HG02678 (cell line): ENCODE measurements at regions not wholly inside any gene's neighbourhood (a gene's known extent, or its start where the extent isn't known, plus 50 kb on each side); places are given as distances from the start of the nearest gene placed in this dataset.

ENCODE experiments used
- ATAC-seq: cut with Tn5 transposase; IDR thresholded peaks from one replicate; pipeline ENCODE4 v1.9.1; 2021; ENCODE audit warnings: mild to moderate bottlenecking, moderate library complexity; ENCODE audit not compliant: unreplicated experiment

DNA sequence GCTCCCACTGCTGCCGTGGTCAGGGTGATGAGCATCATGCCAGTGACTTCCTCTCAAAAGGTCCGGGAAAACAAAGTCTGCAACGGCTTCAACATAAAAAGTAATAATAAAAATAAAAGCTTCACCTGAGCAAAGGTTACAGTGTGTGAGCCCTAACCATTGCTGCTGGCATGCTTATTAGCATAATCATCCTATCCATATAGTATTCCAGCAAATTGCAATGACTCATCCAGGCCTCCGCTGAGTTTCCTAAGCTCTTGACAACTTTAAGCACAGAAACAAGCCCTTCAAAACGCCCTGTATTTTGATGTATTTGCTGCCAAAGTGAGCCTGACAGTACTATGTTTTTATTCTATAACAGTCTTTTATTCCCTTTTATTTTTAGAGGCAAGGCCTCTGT lies 100.5 kb downstream of the AASDH start:
- ATAC-seq = no peak

DNA sequence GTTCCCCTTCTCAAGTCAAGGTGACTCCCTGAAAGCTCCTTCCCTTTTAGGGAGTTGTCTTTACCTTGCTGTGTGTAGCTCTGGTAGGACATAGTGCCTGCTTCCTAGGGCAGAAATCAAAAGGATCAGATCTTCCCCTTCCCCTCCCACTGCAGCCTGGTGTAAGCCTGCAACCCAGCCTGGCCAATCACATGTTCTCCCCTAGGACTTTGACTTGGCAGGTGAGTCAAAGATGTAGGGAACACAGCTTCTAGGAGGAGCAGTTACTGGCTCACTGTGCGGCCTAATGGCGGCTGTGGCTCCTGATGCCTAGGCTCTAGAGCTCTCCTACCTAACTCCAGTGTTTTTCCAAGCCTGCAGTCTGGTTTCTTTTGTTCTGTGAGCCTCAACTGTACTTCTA lies 103.9 kb downstream of the AASDH start:
- no peak for ATAC-seq

DNA sequence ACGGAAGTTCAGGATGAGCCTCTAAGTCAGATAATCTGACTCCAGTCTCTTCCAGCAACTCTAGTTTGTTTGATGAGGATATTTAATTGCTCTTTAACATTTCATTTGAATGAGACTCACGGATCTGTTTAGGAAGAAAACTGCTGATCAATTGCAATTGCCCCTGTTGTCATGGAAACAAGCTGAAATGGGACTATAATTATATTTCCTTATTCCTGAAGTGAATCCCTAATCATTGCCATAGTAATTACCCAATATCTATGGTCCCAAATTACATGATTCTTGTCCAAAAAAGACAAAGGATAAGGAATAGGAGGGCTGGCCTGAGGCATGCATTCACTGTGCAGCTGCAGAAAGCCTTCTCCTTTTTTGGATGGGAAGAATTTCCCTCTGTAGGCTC lies 105.3 kb downstream of the AASDH start:
- ATAC-seq = no peak

DNA sequence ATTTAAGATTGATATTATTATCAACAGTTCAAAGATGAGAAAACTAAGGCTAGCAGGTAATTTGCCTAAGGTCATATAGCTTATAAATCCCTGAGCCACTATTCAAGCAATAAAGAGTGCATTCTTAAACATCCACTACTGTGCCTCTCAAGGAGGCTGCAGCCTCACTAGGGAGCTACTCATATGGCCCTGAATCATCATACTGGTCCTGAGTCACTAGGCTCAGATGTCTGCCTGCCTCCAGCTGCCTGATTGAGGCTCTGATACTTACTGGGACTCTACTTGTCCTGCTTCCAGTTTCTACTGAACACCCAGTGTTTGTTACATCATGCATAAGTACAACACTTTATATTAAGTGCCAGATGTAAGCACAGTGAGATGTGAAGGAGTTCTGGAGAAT lies 110.7 kb downstream of the AASDH start:
- no peak for ATAC-seq

DNA sequence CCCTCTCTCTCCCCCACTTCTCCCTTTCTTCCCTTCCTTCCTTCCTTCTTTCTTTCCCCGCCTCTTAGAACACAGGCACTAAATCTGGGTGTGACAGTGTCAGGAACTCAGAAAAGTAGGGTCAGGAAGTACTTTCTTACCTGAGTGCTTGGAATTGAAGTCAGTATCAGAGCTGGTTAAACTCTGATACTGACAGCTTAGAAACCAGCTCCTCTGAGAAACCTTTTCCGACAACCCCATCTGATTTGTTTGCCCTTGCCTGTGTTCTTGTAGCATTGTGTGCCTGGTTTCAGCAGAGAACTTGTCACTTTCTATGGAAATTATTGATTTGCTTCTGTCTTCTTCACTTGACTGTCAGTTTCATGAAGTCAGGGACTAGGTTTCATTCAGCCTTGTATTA lies 113.9 kb downstream of the AASDH start:
- ATAC-seq = no peak

DNA sequence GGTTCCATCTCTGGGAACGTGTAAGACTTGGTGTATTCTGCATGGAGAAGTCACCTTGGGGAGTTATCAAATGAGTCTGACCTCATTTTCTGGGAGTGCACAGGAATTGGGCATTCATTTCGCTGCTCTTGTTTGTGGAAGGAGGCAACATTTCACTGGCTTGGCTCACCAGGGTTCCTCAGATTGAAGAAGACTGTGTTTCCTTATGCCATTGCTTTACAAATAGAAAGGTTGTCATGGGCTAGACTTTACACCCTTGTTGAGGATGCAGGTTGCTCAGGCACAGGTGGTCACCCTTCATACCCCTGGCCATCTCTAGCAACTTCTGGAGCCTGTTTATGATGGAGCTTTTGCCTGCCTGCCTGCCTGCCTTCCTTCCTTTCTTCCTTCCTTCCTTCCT lies 114.4 kb downstream of the AASDH start:
- ATAC-seq = no peak

DNA sequence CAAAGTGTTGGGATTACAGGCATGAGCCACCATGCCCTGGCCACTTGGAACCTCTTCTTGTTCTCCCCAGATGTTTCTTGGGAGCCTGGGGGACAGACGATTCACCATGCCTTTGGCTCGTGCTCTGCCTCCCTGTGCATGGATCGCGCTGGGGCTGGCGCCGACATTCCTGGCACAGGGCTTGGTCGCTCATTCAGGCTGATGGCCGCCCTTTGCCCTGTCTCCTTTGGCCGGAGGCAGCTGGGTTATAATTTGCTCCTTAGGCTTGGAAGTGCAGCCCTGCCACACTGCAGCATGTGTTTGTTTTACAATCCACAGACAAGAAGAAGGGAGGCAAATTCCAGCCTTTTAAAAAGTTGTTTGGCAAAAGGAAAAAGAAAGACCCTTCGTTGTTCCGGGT lies 115.3 kb downstream of the AASDH start:
- no peak for ATAC-seq

DNA sequence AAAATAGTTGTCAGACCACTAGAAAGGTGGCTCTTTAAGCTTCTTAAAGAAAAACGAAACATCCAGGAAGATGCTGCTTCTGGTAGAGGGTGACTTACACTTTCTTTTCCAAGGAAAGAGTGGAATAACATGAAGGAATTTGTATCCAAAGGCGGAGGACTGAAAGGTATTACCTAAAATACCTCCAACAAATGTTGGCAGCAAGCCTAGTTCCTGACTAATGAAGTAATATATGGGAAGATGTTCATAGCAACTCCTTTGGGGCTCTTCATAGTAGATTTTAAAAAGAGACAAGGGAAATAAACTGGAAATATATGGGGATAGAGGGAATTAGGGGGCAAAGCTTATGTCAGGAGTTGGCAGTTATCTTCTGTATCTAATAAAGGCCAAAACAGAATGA lies 116.2 kb downstream of the AASDH start:
- no peak for ATAC-seq

DNA sequence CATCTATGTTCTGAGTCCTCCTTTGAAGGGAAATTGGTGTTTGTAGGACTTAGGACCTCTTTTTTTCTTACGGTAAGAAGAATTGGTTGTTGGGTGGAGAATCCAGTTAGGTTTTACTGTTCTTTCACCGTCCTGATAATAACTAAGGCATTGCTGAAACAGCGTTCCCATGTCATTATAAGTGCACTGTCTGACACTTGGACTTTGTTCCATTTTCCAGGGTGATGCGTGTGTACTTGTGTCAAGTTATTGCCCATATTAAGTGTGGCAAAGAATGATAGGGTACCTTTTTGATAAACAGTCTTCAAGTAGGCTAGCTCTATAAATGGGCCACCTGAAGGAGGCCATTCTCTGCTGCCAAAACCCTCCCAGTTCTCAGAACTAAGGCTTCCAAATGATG lies 119.7 kb downstream of the AASDH start:
- no peak for ATAC-seq

DNA sequence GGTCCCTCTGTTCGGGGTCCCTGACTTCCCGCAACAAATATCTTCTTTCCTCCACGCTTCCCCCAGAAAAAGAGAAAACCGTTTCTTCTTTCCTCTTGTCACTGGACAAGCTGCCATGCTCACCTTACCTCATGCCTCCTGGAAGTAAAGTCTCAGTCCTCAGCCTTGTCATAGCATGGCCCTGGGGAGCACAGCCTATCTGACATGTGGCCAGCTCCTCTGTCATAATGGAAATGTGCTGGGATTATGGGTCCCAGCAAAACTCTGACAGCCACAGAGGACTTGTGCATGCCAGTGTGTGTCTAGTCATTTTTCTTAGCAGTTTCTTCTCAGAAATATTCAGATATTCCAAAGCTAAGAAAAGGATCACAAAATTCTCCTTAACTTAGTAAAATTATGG lies 122.4 kb downstream of the AASDH start:
- ATAC-seq = no peak

DNA sequence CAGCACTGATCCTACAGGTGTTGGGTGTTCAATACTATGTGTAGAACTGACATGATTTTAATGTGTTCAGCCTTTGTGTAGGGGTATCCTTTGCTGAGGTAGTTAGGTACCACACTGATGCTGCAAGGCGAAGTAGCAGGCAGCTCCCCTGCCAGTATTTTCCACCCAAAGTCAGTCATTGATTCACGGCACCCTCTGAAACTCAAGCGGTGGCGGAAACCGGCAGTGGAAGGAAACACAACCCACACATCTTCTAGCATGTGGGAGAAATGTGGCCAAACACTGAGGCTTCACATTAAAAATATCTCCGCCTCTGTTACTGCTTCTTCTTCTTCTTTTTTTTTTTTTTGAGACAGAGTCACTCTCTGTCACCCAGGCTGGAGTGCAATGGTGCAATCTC lies 126.3 kb downstream of the AASDH start:
- ATAC-seq = peak; percentile 72

DNA sequence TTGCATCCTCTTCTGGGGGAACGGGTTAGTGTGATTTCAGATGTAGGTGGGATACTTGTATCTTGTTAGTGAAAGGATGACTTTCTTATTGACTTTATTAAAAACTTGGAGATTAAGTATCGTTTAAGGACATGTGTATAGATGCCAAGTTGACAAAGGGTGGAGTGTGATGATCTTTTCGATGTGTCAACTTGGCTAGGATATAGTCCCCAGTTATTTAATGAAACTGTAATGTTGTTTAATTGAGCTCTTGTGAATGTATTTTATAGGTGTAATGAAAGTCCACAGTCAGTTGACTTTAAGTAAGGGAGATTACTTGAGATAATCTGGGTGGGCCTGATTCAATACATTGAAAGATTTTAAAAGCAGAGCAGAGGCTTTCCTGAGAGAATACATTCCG lies 127.0 kb downstream of the AASDH start:
- ATAC-seq = no peak

DNA sequence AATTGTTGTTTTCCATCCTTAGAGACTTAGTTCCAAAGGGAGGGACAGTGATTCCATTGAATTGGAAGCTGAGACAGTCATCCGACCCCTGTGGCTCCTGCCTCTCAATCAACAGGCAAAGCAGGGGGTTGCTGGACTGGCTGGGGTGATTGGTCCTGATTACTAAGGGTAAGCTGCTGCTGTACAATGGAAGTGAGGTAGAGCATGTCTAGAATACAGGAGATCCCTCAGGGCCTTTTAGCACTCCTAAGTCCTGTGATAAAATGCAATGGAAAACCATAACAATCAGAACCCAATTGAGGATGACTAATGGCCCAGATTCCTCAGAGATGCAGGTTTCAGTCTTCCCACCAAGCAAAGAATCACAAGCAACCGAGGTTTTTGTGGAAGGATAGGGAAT lies 127.6 kb downstream of the AASDH start:
- ATAC-seq = no peak

DNA sequence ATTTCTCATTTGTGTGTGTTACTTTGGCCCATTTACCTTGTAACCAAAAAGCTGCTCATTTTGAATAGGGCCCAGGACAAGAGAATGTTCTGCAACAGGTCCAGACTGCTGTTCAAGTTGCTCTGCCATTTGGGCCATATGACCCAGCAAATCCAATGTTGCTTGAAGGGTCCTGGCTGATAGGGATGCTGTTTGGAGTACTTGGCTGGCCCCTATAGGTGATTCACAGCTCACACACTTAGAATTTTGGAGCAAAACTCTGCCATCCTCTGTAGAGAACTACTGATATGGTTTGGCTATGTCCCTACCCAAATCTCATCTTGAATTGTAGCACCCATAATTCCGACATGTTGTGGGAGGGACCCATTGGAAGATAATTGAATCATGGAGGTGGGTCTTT lies 131.5 kb downstream of the AASDH start:
- no peak for ATAC-seq

DNA sequence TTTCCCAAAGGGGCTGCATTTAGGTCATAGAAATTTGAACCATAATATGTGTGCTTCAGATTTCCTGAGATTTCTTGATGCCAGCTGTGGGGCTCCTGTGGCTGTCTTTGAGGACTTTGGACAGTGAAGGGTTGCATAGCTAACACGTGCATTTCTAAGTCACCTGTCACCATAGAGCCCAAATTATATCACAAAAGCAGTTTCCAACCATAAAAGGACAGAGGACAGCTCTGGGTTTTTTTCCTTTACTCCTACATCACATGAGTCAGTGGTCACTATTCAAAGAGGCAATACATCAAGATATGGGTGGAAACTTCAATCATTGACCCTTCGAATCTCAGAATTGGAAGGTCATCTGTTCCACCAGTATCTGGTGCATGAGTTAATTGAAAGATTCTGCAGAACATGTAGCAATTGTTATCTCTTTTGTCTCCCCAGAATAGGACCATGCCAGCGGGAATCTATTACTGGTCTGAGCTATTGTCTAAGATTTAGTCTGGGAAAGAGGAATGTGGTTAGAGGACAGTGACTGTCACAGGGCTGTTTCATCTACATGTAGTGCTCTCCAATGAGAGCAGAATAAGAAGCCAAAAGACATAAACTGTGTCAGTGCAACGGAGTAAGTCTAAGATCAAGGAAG lies 133.5 kb downstream of the AASDH start:
- no peak for ATAC-seq

DNA sequence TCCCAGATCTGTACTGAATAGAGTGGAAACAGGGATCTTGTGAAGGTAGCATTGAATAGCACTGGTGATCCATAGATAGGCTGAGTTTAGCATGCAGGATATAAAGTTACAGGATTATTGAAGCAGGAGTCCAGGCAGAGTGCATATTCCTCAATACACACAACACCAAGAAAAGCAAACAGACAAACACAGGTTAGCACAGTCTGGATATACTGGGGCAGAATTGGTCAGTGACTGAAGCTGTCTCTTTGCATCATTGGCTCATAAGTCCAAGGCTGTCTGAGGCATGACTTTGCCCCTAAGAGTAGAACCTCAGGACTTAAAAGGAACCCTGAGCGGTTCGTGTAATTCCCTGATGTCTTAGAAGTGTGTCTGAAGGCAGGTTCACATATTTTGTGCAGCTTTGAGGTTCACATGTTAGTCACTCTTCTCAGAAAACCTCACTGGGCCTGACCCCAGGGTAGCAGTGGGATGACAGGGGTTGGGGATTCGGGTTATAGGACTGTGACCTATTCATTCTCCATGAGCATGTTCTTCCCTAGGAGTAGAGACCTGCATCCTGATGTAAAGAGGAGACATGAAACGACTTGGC lies 134.6 kb downstream of the AASDH start:
- no peak for ATAC-seq

DNA sequence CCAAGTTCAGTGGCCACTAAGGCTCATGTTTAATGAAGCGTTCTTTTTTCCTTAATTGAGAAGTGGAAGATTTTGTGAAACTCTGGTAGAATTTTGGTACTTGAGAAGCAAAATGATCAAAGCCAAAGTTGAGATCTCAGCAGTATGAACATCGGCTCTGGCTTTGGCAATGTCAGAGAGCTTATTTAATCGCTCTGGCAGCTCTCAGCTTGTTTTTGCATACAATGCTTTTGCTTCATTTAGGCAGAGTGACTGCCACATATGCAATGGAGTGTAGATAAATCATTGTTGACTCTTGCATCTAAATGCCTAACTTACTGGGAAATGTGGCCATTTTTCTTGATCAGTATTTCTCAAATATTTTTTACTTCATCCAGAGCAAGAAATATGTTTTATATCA lies 135.7 kb downstream of the AASDH start:
- ATAC-seq = no peak

DNA sequence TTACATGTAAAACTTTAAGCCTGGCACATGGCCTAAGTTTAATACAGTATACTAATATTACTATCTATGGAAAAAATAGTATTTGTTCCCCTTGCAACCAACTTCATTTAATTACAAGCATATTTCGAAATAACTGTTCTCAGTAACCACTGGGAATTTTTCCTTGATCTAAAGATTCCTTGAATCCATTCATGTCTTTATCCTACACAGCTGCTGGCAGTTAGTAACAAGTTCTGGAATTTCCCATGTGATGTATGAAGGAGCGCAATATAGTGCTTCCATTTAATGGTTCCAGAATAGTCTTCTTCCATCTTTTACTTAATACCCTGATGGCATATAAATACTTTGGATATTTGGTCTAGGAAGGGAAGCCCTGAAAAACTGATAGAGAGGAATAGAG lies 136.5 kb downstream of the AASDH start:
- no peak for ATAC-seq

DNA sequence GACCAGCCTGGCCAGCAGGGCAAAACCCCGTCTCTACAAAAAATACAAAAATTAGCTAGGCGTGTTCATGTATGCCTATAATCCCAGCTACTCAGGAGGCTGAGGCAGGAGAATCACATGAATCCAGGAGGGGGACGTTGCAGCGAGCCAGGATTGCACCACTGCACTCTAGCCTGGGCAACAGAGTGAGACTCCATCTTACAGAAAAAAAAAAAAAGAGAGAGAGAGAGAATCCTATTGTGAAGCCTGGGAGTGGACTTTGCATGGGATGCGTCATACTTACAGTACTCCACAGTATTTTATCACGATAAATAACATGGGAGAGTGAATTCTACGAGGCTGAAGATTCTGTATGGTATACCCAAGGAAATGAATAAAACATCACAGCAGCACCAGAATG lies 139.6 kb downstream of the AASDH start:
- ATAC-seq = no peak

DNA sequence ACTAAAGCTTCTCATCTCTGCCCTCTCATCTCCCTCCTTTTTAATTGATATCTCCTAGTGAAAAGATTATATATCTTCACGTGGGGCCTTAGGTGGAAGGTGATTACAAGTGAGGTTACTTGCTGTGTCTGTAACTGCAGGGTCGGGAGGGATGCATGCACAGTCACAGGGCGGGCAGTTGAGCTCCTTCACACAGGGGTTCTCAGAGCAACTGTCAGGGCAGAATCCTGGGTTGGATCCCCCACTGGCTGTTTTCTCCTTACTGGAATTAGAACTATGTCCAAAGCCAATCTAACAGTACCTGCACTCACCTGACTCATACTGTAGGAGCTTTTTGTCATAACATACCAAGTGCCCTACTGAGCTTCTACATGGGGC lies 141.1 kb downstream of the AASDH start:
- ATAC-seq = no peak

DNA sequence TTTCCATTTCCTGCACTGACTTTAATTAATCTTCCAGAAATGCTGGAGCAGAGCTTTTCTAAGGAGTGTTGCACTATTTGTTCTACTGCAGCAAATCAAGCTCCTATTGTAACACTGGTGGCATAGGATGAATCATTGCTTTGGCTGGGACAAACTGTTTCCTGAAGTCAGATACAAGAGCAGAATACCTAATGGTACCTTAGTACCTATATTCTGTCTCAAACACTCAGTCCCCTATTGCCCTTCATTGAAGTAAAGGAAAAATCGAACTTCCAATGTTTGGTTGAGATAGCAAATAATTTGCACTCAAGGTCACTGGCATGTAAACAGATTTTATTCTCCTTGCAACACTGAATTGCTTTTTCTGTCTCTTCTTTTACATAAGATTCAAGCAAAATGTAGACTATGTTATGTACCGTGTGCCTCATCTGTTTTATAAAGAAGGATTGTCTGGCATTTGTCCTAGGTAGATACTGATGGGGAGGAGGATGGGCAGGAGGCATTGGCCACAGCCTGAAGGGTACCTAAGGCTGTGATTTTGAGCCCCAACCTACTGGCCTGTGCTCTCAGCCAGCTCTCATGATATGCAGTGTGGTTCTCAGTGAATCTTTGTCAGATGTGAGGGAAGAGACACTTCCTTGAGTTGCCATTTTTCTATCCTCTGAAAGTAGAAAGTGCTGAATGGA lies 141.6 kb downstream of the AASDH start:
- ATAC-seq = no peak

DNA sequence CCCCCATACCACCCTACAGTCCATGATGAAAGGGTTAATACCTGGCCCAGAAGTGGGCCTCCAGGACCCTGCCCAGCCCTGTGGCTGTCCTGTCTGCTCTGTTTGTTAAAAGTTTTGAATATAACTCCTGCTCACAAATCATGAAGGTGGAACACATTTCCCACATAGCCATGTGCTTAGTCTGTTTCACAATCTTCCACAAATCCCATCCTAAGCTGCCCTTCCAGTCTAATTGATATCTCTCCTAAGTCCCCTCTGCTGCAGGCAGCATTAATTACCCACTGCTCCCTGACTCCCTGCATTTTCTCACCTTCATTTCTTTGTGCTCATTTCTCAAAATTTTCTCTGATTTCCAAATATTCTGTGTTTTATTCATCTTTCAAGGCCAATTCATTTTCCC lies 142.6 kb downstream of the AASDH start:
- no peak for ATAC-seq

DNA sequence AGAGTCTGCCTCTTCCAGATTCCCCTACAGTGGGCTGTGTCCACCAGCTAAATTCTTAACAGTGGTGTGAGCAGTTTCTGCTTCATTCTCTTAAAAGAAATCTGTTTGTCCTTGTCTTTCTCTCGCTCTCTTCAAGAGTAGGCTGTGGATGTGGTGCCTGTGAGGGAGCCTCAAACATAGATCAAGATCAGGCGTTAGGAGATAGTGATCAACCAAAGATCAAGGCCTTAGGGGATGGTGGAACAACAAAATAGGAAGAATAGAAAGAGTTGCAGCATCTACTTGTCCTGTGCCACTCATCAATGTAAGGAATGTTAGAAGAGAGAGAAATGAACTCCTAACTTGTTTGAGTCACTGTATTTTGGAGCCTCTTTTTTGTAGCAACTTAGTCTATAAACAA lies 144.2 kb downstream of the AASDH start:
- ATAC-seq = no peak
